Gastroesophageal sphincter (tissue), 4 donors: ENCODE measurements at regions not wholly inside any gene's neighbourhood (a gene's known extent, or its start where the extent isn't known, plus 50 kb on each side); places are given as distances from the start of the nearest gene placed in this dataset.

Source experiments
- ATAC-seq: fragments of 150-250 bp; one replicate; pipeline ENCODE4 v1.9.1; 2016; ENCODE audit warnings: mild to moderate bottlenecking, moderate library complexity
- H3K27ac ChIP-seq, 4 donors: fragments of 200-600 bp; sonication (generic) in 3 of 4; 1 replicate in 3 of 4; 2 replicates in 1 of 4; pipeline ENCODE4 v1.5.1; 2016 to 2019
- H3K27me3 ChIP-seq: fragments of 200-600 bp; sonication (generic); one replicate; pipeline ENCODE4 v1.5.1; 2019
- H3K36me3 ChIP-seq, 2 donors: fragments of 200-600 bp; sonication (generic); one replicate each; pipeline ENCODE4 v1.5.1; 2019; ENCODE audit warnings: control low read depth in 1 of 2
- H3K4me1 ChIP-seq, 3 donors: fragments of 200-600 bp; sonication (generic); 1 replicate in 2 of 3; 2 replicates in 1 of 3; pipeline ENCODE4 v1.5.1; 2016 to 2019; ENCODE audit warnings: control low read depth in 2 of 3
- H3K4me3 ChIP-seq, 2 donors: fragments of 200-600 bp; sonication (generic); one replicate each; pipeline ENCODE4 v1.5.1; 2019; ENCODE audit warnings: mild to moderate bottlenecking in 1 of 2, moderate library complexity in 1 of 2
- H3K9me3 ChIP-seq, 3 donors: fragments of 200-600 bp; sonication (generic); one replicate each; pipeline ENCODE4 v1.5.1; 2017 to 2019; ENCODE audit warnings: control low read depth in 2 of 3
- CTCF ChIP-seq, 4 experiments: fragments of 200-600 bp in 2 of 4; fragments of 450-650 bp in 2 of 4; sonication (generic) in 1 of 4; IDR thresholded peaks; one replicate each; pipeline ENCODE4 v1.5.1; 2017 to 2019; ENCODE audit warnings: antibody characterized with exemption in 4 of 4, mild to moderate bottlenecking in 2 of 4, moderate library complexity in 2 of 4
- EP300 ChIP-seq: sonication (generic); formaldehyde crosslinking; IDR thresholded peaks from one replicate; pipeline ENCODE4 v1.6.1; 2017; ENCODE audit warnings: antibody characterized with exemption, mild to moderate bottlenecking
- POLR2A ChIP-seq, 2 donors: fragments of 450-650 bp; IDR thresholded peaks; one replicate each; pipeline ENCODE4 v1.6.1; 2017; ENCODE audit warnings: antibody characterized with exemption in 2 of 2, mild to moderate bottlenecking in 2 of 2, moderate library complexity in 1 of 2
- POLR2AphosphoS5 ChIP-seq: sonication (generic); formaldehyde crosslinking; IDR thresholded peaks from one replicate; pipeline ENCODE4 v1.6.1; 2017; ENCODE audit warnings: antibody characterized with exemption
- WGBS, 2 donors: methylation state at CpG; one replicate each; pipeline ENCODE4 v1.1.5; 2018; ENCODE audit warnings: low coverage in 1 of 2; 5-methylcytosine and 5-hydroxymethylcytosine counted together

- 38 to 44% methylated on average over 2 of the region's 2 CpGs for WGBS, 2 donors
- Histone ChIP-seq H3K27ac (no peak overlapping the region), H3K9me3 (no peaks in the 10 kb centered on the region), H3K4me1 (no peaks in the 10 kb centered on the region), H3K4me3 (no peak overlapping the region), H3K36me3 (no peaks in the 10 kb centered on the region), H3K27me3 (no peaks in the 10 kb centered on the region)
- TF ChIP-seq POLR2AphosphoS5 (no peak), CTCF (IDR thresholded peaks at IDR 0.05) (no peak), EP300 (no peak), POLR2A (IDR thresholded peaks at IDR 0.05) (no peak)
- ATAC-seq, result no peak
Measured at GRCh38 chr3:68142441-68142840, 488.0 kb upstream of the SUCLG2 start.

DNA sequence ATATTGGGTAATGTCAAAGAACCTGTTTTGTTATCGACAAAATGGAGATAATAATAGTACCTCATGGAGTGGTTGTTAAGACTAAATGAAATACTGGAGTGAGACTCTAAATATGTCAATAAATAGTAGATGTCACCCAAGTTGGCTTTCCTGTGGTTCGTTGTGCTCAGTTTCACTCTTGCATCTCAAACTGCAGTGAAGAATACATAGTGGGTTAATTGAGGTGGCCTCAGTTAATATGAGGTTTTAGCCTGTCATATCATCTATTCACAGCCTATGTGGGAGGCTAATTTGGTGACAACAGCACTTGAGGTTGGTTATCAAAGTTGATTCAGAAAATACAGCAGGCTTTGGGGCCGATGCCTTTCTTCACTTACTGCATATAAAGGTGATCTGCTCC is 485.5 kb upstream of the SUCLG2 start:
- no peaks in the 10 kb centered on the region for H3K9me3 ChIP-seq
- no peaks in the 10 kb centered on the region for H3K4me1 ChIP-seq
- no peak overlapping the region for H3K27ac ChIP-seq
- no peaks in the 10 kb centered on the region for H3K27me3 ChIP-seq
- WGBS, 2 donors, result 84 to 93% methylated on average over 3 of the region's 3 CpGs
- H3K4me3 ChIP-seq, result no peak overlapping the region
- TF ChIP-seq CTCF (IDR thresholded peaks at IDR 0.05) (no peak), POLR2A (IDR thresholded peaks at IDR 0.05) (no peak), POLR2AphosphoS5 (no peak), EP300 (no peak)
- no peak for ATAC-seq
- H3K36me3 ChIP-seq, result no peaks in the 10 kb centered on the region

DNA sequence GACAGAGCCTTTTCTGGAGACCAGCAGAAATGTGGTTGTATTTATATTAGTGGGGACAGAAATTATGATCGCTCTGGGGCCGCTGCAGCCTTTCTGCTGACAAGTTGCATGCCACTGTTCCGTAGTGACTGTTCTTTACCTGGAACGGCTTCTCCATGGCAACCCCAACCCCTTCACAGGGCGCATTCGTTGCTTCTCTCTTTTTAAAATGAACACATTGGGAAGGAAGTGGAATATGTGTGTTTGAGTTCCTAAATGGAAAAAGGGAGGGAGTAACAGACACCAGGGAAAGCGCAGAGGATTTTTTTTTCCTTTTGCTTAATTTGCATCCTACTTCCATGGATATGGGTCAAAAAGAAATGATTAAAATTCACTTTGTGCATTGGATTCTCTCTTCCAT is 482.0 kb upstream of the SUCLG2 start:
- no peak overlapping the region for H3K27ac ChIP-seq
- no peak for ATAC-seq
- no peaks in the 10 kb centered on the region for H3K36me3 ChIP-seq
- no peak overlapping the region for H3K4me3 ChIP-seq
- 73 to 82% methylated on average over 7 of the region's 7 CpGs for WGBS, 2 donors
- no peaks in the 10 kb centered on the region for H3K27me3 ChIP-seq
- H3K9me3 ChIP-seq, result peaks cover 0 to 12% (median 0%) of the 10 kb centered on the region in 3 donors
- H3K4me1 ChIP-seq, result no peaks in the 10 kb centered on the region
- TF ChIP-seq CTCF (IDR thresholded peaks at IDR 0.05) (no peak), POLR2AphosphoS5 (no peak), POLR2A (IDR thresholded peaks at IDR 0.05) (no peak), EP300 (no peak)

- peaks cover 0 to 12% (median 0%) of the 10 kb centered on the region in 3 donors for H3K9me3 ChIP-seq
- no peaks in the 10 kb centered on the region for H3K4me1 ChIP-seq
- WGBS, 2 donors, result 20% methylated on average over 1 of the region's 1 CpG; no CpG with 5 or more reads in 1 of the 2 donors
- H3K4me3 ChIP-seq, result no peak overlapping the region
- no peak for TF ChIP-seq EP300
- TF ChIP-seq POLR2AphosphoS5, result no peak
- TF ChIP-seq POLR2A (IDR thresholded peaks at IDR 0.05), result no peak
- TF ChIP-seq CTCF (IDR thresholded peaks at IDR 0.05), result no peak
- no peaks in the 10 kb centered on the region for H3K36me3 ChIP-seq
- ATAC-seq, result no peak
- no peaks in the 10 kb centered on the region for H3K27me3 ChIP-seq
- no peak overlapping the region for H3K27ac ChIP-seq
Measured at GRCh38 chr3:68135067-68135466, 480.7 kb upstream of the SUCLG2 start.

DNA sequence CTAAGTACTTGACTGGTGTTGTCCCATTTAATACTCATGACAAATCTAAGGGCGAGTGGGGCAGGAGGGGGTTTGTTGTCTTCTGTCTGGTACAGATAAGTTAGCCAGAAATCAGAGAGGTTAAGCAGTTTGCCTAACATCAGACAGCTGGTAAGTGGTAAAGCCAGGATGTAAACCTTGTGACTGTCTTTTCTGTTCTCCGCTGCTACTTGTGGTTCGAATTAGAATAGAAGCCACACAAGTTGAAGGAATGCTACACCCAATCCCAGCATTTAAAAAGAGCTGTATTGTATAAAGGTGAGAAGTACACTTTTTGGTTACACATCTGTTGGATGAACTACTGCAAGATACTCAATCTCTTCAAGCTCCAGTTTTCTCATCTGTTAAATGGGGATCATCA is 474.7 kb upstream of the SUCLG2 start:
- Histone ChIP-seq H3K4me3 (no peak overlapping the region), H3K27me3 (no peaks in the 10 kb centered on the region), H3K9me3 (peaks cover 0 to 12% (median 0%) of the 10 kb centered on the region in 3 donors), H3K27ac (no peak overlapping the region), H3K4me1 (no peaks in the 10 kb centered on the region), H3K36me3 (no peaks in the 10 kb centered on the region)
- WGBS, 2 donors, result 18 to 37% methylated on average over 3 of the region's 3 CpGs
- no peak for ATAC-seq
- no peak for TF ChIP-seq EP300
- TF ChIP-seq POLR2AphosphoS5, result no peak
- TF ChIP-seq POLR2A (IDR thresholded peaks at IDR 0.05), result no peak
- TF ChIP-seq CTCF (IDR thresholded peaks at IDR 0.05), result no peak
